ENCODE measurements at regions not wholly inside any gene's neighbourhood (a gene's known extent, or its start where the extent isn't known, plus 50 kb on each side); places are given as distances from the start of the nearest gene placed in this dataset.
"Not testable (repeated sequence)": the region's sequence is repeated elsewhere in the genome, so short reads cannot be mapped to it uniquely, and the experiment has no call there.

GRCh38 chr10:52577047-52577446, 195.5 kb downstream of the MBL2 start:
- Histone ChIP-seq H3K4me3 (ENCODE audit: low read depth, low read length) (no peak overlapping the region), H3K27ac (ENCODE audit: low read depth, low read length) (no peak overlapping the region), H3K9me3 (ENCODE audit: control insufficient read depth, insufficient read depth, low read length) (peaks cover 5% of the 10 kb centered on the region; the same call in 1 of the 2 replicates), H3K27me3 (ENCODE audit: control insufficient read depth, insufficient read depth, low read length) (no peaks in the 10 kb centered on the region)
- CTCF ChIA-PET, result interaction anchor here (1.2 to 2.5 kb wide), 4 partner anchors 10 to 270 kb away, joined by 3 to 19 read pairs (median 6); no protein-coding TSS in a partner anchor
- TF ChIP-seq CTCF (IDR thresholded peaks at IDR 0.05; ENCODE audit: low read depth, low read length), result no peak
- POLR2A ChIA-PET, result no interaction called here
- no peak for DNase-seq (ENCODE audit: low read depth, low spot score)

- Histone ChIP-seq H3K27me3 (ENCODE audit: control insufficient read depth, insufficient read depth, low read length) (no peaks in the 10 kb centered on the region), H3K27ac (ENCODE audit: low read depth, low read length) (no peak overlapping the region), H3K4me3 (ENCODE audit: low read depth, low read length) (no peak overlapping the region), H3K9me3 (ENCODE audit: control insufficient read depth, insufficient read depth, low read length) (peaks cover 5% of the 10 kb centered on the region; the same call in 1 of the 2 replicates)
- ChIA-PET POLR2A (no interaction called here), CTCF (interaction anchor here (0.6 to 2.5 kb wide), 2 partner anchors 11 to 127 kb away, joined by 3 to 19 read pairs; no protein-coding TSS in a partner anchor)
- no peak for TF ChIP-seq CTCF (IDR thresholded peaks at IDR 0.05; ENCODE audit: low read depth, low read length)
- DNase-seq (ENCODE audit: low read depth, low spot score), result peak; percentile 13
These were observed 193.6 kb downstream of the MBL2 start for GRCh38 chr10:52578871-52579405.

- H3K27ac ChIP-seq (ENCODE audit: low read depth, low read length); POLR2A ChIA-PET: not testable (repeated sequence)
- CTCF ChIA-PET, result interaction anchor here (2.0 kb wide), 1 partner anchor 15 kb away, joined by 10 read pairs; no protein-coding TSS in a partner anchor
These were observed 190.9 kb downstream of the MBL2 start for GRCh38 chr10:52581636-52582035.

GRCh38 chr10:52583336-52583735, 189.2 kb downstream of the MBL2 start:
- no peak for DNase-seq (ENCODE audit: low read depth, low spot score)
- Histone ChIP-seq H3K4me3 (ENCODE audit: low read depth, low read length) (no peak overlapping the region), H3K9me3 (ENCODE audit: control insufficient read depth, insufficient read depth, low read length) (peaks cover 5% of the 10 kb centered on the region; the same call in 1 of the 2 replicates), H3K27ac (ENCODE audit: low read depth, low read length) (no peak overlapping the region), H3K27me3 (ENCODE audit: control insufficient read depth, insufficient read depth, low read length) (no peaks in the 10 kb centered on the region)
- CTCF ChIA-PET, result interaction anchor here (1.4 to 2.0 kb wide), 2 partner anchors 11 to 16 kb away, joined by 4 to 5 read pairs; no protein-coding TSS in a partner anchor
- TF ChIP-seq CTCF (IDR thresholded peaks at IDR 0.05; ENCODE audit: low read depth, low read length), result no peak
- POLR2A ChIA-PET, result no interaction called here

More at GRCh38 chr10:52581636-52582035, 190.9 kb downstream of the MBL2 start:
- not testable (repeated sequence) for H3K4me3 ChIP-seq (ENCODE audit: low read depth, low read length); DNase-seq (ENCODE audit: low read depth, low spot score); H3K9me3 ChIP-seq (ENCODE audit: control insufficient read depth, insufficient read depth, low read length); H3K27me3 ChIP-seq (ENCODE audit: control insufficient read depth, insufficient read depth, low read length)

- no peaks in the 10 kb centered on the region for H3K27me3 ChIP-seq (ENCODE audit: control insufficient read depth, insufficient read depth, low read length)
- H3K9me3 ChIP-seq (ENCODE audit: control insufficient read depth, insufficient read depth, low read length), result 0 out of 2 replicates have a peak, but pooled peaks cover under 1% of the 10 kb centered on the region
- H3K4me3 ChIP-seq (ENCODE audit: low read depth, low read length), result no peak overlapping the region
- DNase-seq (ENCODE audit: low read depth, low spot score), result no peak
- H3K27ac ChIP-seq (ENCODE audit: low read depth, low read length), result no peak overlapping the region
- CTCF ChIA-PET, result no interaction called here
- no peak for TF ChIP-seq CTCF (IDR thresholded peaks at IDR 0.05; ENCODE audit: low read depth, low read length)
- POLR2A ChIA-PET, result no interaction called here
These were observed 185.9 kb downstream of the MBL2 start for GRCh38 chr10:52586710-52587109.
